ENCODE measurements at regions not wholly inside any gene's neighbourhood (a gene's known extent, or its start where the extent isn't known, plus 50 kb on each side); places are given as distances from the start of the nearest gene placed in this dataset.

DNA sequence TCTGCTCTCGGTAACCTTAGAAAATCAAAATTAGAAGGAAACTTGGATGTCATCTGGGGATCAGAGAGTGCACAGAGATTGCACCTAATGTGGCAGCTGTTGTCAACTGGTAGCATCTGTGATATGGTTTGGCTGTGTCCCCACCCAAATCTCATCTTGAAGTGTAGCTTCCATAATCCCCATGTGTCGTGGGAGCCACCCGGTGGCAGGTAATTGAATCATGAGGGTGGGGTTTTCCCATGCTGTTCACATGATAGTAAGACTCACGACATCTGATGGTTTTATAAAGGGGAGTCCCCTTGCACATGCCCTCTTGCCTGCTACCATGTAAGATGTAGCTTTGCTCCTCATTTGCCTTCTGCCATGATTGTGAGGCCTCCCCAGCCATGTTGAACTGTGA is 127.7 kb upstream of the SRRM4 start:
- no peak for TF ChIP-seq POLR2AphosphoS5 (IDR thresholded peaks at IDR 0.05)
- TF ChIP-seq EP300 (IDR thresholded peaks at IDR 0.05) = no peak
- no peak for DNase-seq (ENCODE audit: low spot score in 2 of 2)
- Histone ChIP-seq H3K9me3 (no peaks in the 10 kb centered on the region), H3K4me1 (no peaks in the 10 kb centered on the region), H3K27ac (no peak overlapping the region), H3K27me3 (no peaks in the 10 kb centered on the region), H3K4me3 (no peak overlapping the region), H3K36me3 (no peaks in the 10 kb centered on the region)
- WGBS = 78% methylated on average over 4 of the region's 4 CpGs

DNA sequence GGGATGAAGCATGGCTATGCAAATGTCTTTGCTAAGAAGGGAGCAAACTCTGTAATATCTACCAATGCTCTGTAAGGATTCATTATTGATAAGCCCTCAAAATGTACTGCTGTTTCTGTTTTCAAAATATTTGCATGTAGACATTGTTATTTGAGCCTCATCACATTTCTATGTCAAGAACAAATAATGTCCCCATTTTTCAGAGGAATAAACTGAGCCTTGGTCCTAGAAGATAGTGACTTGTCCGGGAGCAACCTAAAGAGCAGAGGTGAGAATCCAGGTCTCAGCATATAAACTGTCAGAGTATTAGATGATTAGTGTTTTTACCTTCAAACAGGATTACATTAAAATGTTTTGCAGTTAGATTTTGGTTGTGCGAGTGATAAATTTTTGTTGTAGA is 125.5 kb upstream of the SRRM4 start:
- DNase-seq (ENCODE audit: low spot score in 2 of 2) = no peak
- WGBS = 81% methylated on average over 2 of the region's 2 CpGs

DNA sequence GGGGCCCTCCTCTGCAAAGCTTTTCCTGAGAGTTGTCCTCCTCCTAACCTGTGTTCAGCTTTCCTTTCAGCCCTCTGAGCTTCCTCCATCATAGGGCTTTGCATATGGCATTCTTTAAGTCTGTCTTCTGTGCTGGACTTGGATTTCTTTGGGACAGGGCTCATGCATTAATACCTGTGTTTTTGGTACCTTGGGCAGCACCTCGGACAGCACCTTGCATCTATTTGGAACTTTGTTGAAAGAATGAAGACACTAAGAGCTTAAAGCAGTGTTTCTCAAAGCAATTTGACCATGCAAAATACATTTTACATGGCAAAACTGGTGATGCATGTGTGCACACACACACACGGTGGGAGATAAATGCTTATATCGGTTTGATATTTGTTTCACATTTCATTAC is 115.0 kb upstream of the SRRM4 start:
- Histone ChIP-seq H3K9me3 (peaks cover 3% of the 10 kb centered on the region), H3K27ac (no peak overlapping the region), H3K27me3 (no peaks in the 10 kb centered on the region), H3K4me1 (no peaks in the 10 kb centered on the region), H3K4me3 (no peak overlapping the region), H3K36me3 (no peaks in the 10 kb centered on the region)
- 18% methylated on average over 3 of the region's 3 CpGs for WGBS
- TF ChIP-seq, protein P1, sequence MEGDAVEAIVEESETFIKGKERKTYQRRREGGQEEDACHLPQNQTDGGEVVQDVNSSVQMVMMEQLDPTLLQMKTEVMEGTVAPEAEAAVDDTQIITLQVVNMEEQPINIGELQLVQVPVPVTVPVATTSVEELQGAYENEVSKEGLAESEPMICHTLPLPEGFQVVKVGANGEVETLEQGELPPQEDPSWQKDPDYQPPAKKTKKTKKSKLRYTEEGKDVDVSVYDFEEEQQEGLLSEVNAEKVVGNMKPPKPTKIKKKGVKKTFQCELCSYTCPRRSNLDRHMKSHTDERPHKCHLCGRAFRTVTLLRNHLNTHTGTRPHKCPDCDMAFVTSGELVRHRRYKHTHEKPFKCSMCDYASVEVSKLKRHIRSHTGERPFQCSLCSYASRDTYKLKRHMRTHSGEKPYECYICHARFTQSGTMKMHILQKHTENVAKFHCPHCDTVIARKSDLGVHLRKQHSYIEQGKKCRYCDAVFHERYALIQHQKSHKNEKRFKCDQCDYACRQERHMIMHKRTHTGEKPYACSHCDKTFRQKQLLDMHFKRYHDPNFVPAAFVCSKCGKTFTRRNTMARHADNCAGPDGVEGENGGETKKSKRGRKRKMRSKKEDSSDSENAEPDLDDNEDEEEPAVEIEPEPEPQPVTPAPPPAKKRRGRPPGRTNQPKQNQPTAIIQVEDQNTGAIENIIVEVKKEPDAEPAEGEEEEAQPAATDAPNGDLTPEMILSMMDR (IDR thresholded peaks at IDR 0.05) = no peak
- no peak for DNase-seq (ENCODE audit: low spot score in 2 of 2)

More for the DNA sequence above, 125.5 kb upstream of the SRRM4 start:
- Histone ChIP-seq H3K27ac (no peak overlapping the region), H3K27me3 (no peaks in the 10 kb centered on the region), H3K9me3 (no peaks in the 10 kb centered on the region), H3K4me1 (no peaks in the 10 kb centered on the region), H3K36me3 (no peaks in the 10 kb centered on the region), H3K4me3 (no peak overlapping the region)
- no peak for TF ChIP-seq POLR2A (IDR thresholded peaks at IDR 0.05)
- no peak for TF ChIP-seq POLR2AphosphoS5 (IDR thresholded peaks at IDR 0.05)
- no peak for TF ChIP-seq EP300 (IDR thresholded peaks at IDR 0.05)
- TF ChIP-seq, protein P1 (IDR thresholded peaks at IDR 0.05) = no peak

DNA sequence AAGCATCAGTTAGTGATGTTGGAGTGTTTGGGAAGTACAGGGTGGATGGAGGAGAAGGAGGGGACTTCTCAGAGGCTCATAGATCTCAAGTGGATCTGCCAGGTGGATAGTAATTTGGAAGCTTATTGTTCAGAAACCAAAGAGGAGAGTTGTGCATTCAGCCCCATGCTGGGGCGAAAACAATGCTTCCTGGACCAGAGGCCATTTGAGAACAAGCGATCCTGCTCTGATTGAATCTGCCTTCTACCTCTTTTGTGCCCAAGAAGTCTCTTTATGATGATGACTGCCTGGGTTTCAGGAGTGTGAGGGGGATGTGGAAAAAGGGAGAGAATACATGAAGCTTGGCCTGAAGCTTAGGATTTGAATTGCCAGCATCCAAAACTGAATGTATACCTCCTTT is 110.8 kb upstream of the SRRM4 start:
- Histone ChIP-seq H3K4me3 (no peak overlapping the region), H3K36me3 (no peaks in the 10 kb centered on the region), H3K27ac (no peak overlapping the region), H3K9me3 (peaks cover 3% of the 10 kb centered on the region), H3K4me1 (no peaks in the 10 kb centered on the region), H3K27me3 (no peaks in the 10 kb centered on the region)
- whole genome bisulfite sequencing = 72% methylated on average over 2 of the region's 2 CpGs
- TF ChIP-seq POLR2A (IDR thresholded peaks at IDR 0.05) = no peak
- TF ChIP-seq, protein P1 (IDR thresholded peaks at IDR 0.05) = no peak
- TF ChIP-seq EP300 (IDR thresholded peaks at IDR 0.05) = no peak
- no peak for TF ChIP-seq POLR2AphosphoS5 (IDR thresholded peaks at IDR 0.05)
- DNase-seq (ENCODE audit: low spot score in 2 of 2) = no peak

DNA sequence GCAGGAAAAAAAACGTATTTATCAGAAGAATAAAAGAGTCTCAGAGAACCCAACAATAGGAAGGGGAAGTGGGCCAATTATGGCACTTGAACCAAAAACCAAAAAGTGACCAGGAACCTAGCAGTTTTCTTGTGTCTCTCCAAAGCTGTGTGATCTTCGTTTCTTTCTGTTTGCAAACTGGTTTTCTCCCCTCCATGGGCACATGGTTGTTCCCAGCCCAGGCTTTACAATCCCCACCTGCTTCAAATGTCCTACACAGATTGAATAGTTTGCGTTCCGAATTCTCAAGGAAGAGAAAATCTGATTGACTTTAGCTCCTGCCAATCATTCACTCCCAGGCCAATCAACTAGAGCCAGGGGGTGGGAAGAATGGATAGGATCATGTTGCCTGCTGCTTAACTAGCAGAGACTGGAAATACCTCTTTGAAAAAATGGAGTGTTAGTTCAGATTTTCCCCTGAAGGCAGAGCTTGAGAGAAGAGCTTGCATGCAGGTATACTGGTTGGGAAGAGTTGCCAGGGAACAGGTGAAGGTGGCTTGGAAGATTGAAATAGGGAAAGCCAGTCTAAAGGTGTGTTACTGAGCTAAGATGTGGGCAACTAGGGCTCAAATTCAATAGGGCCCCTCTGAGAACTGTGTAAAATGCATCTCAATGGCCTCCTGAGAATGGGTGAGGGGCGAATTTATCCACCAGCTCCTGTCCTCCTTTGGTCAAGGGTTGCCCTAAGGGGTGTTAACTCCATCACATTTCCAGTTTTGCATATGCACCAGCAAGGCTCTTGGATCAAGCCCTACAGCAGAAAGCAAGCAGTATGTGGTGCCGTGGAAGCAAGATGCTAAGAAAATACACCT is 106.4 kb upstream of the SRRM4 start:
- H3K9me3 ChIP-seq = no peaks in the 10 kb centered on the region
- H3K27me3 ChIP-seq = no peaks in the 10 kb centered on the region
- no peaks in the 10 kb centered on the region for H3K36me3 ChIP-seq
- TF ChIP-seq POLR2A (IDR thresholded peaks at IDR 0.05) (no peak), POLR2AphosphoS5 (IDR thresholded peaks at IDR 0.05) (no peak), EP300 (IDR thresholded peaks at IDR 0.05) (no peak)
- TF ChIP-seq, protein P1 (IDR thresholded peaks at IDR 0.05) = no peak
- H3K27ac ChIP-seq = no peak overlapping the region
- no peaks in the 10 kb centered on the region for H3K4me1 ChIP-seq
- H3K4me3 ChIP-seq = no peak overlapping the region
- no peak for DNase-seq (ENCODE audit: low spot score in 2 of 2)
- 23% methylated on average over 6 of the region's 6 CpGs for WGBS
